SK-N-SH (cell line): ENCODE measurements at regions not wholly inside any gene's neighbourhood (a gene's known extent, or its start where the extent isn't known, plus 50 kb on each side); places are given as distances from the start of the nearest gene placed in this dataset.

Experiments used
- CTCF ChIA-PET: fragments of 300-600, 350-600 bp; formaldehyde crosslinking; extraction: SDS; loops from one replicate; lab custom pipeline; 2021; lab: Yijun Ruan, JAX
- POLR2A ChIA-PET: fragments of 350-600 bp; sonication (Branson Sonifier 250); formaldehyde crosslinking; extraction: SDS; loops from one replicate; lab custom pipeline; 2020; ENCODE audit warnings: antibody characterized with exemption, inconsistent platforms; lab: Yijun Ruan, JAX
- DNase-seq: peaks from one replicate; pipeline ENCODE4 v3.0.0; 2012
- H2AFZ ChIP-seq: fragments of 200-600 bp; sonication (generic); 2 replicates; pipeline ENCODE4 v1.8.1; 2016; ENCODE audit warnings: antibody characterized with exemption, mild to moderate bottlenecking, low read depth
- H3F3A ChIP-seq: fragments of 200-600 bp; sonication (generic); replicated peaks from 2 replicates; pipeline ENCODE3; 2016; ENCODE audit warnings: antibody characterized with exemption, mild to moderate bottlenecking; ENCODE audit not compliant: insufficient read depth
- H3K27ac ChIP-seq, 2 experiments: fragments of 200-500 bp in 1 of 2; fragments of 200-600 bp in 1 of 2; sonication (Bioruptor generic) in 1 of 2; sonication (generic), shearing (Covaris generic) in 1 of 2; 2 replicates each; pipeline versions ENCODE4 v1.5.1 to v1.6.1; 2014 to 2016; ENCODE audit warnings: low read depth in 2 of 2, inconsistent platforms in 1 of 2, low read length in 1 of 2, mild to moderate bottlenecking in 1 of 2, mixed read lengths in 1 of 2
- H3K27me3 ChIP-seq: fragments of 200-600 bp; sonication (generic), shearing (Covaris generic); 2 replicates; pipeline ENCODE4 v1.6.1; 2016; ENCODE audit warnings: mixed run types; ENCODE audit not compliant: insufficient read depth
- H3K36me3 ChIP-seq, 2 experiments: fragments of 200-500 bp in 1 of 2; fragments of 200-600 bp in 1 of 2; sonication (Bioruptor generic) in 1 of 2; sonication (generic) in 1 of 2; replicated peaks in 1 of 2; 2 replicates each; pipeline versions ENCODE3 to v1.5.1; 2014 to 2016; ENCODE audit warnings: low read length in 1 of 2, mild to moderate bottlenecking in 1 of 2; ENCODE audit not compliant: insufficient read depth in 2 of 2, control insufficient read depth in 1 of 2
- H3K4me1 ChIP-seq, 2 experiments: fragments of 200-500 bp in 1 of 2; fragments of 200-600 bp in 1 of 2; sonication (Bioruptor generic) in 1 of 2; sonication (generic), shearing (Covaris generic) in 1 of 2; 2 replicates each; pipeline versions ENCODE4 v1.5.1 to v1.6.1; 2014 to 2016; ENCODE audit warnings: low read depth in 1 of 2, low read length in 1 of 2, mixed run types in 1 of 2; ENCODE audit not compliant: insufficient read depth in 2 of 2, control insufficient read depth in 1 of 2
- H3K4me2 ChIP-seq: fragments of 200-600 bp; sonication (generic), shearing (Covaris generic); 2 replicates; pipeline ENCODE4 v1.6.1; 2017; ENCODE audit warnings: mixed run types
- H3K4me3 ChIP-seq, 2 experiments: fragments of 200-500 bp in 1 of 2; fragments of 200-600 bp in 1 of 2; sonication (Bioruptor generic) in 1 of 2; sonication (generic), shearing (Covaris generic) in 1 of 2; 2 replicates each; pipeline versions ENCODE4 v1.5.1 to v1.8.1; 2014 to 2016; ENCODE audit warnings: low read depth in 2 of 2, inconsistent platforms in 1 of 2, low read length in 1 of 2, mild to moderate bottlenecking in 1 of 2, mixed read lengths in 1 of 2, moderate library complexity in 1 of 2
- H3K79me2 ChIP-seq: fragments of 200-600 bp; sonication (generic); 2 replicates; pipeline ENCODE4 v1.8.1; 2017; ENCODE audit warnings: mild to moderate bottlenecking; ENCODE audit not compliant: insufficient read depth
- H3K9ac ChIP-seq: fragments of 200-600 bp; sonication (generic); 2 replicates; pipeline ENCODE4 v1.6.1; 2017; ENCODE audit warnings: mixed run types
- H3K9me2 ChIP-seq: fragments of 200-600 bp; sonication (generic); 2 replicates; pipeline ENCODE4 v1.6.1; 2017; ENCODE audit warnings: mixed run types
- H3K9me3 ChIP-seq: fragments of 200-600 bp; sonication (generic); 2 replicates; pipeline ENCODE4 v1.6.1; 2017; ENCODE audit warnings: mixed run types, mild to moderate bottlenecking, moderate library complexity
- H4K20me1 ChIP-seq: fragments of 200-600 bp; sonication (generic); 2 replicates; pipeline ENCODE4 v1.6.1; 2017; ENCODE audit warnings: mild to moderate bottlenecking, mixed run types; ENCODE audit not compliant: insufficient read depth
- CHD2 ChIP-seq: fragments of 150-350 bp; IDR thresholded peaks from 2 replicates; pipeline ENCODE4 v1.6.1; 2018; ENCODE audit warnings: low read length; ENCODE audit not compliant: partially characterized antibody
- ELF1 ChIP-seq: IDR thresholded peaks from 2 replicates; pipeline ENCODE4 v1.4.0; 2012
- FOSL2 ChIP-seq: IDR thresholded peaks from 2 replicates; pipeline ENCODE4 v1.4.0; 2012; ENCODE audit warnings: low read depth, mild to moderate bottlenecking, moderate library complexity, borderline replicate concordance
- GATA2 ChIP-seq: sonication (generic); formaldehyde crosslinking; IDR thresholded peaks from 2 replicates; pipeline ENCODE4 v1.5.0; 2020; ENCODE audit warnings: mild to moderate bottlenecking, missing genetic modification reagents
- MEF2A ChIP-seq: IDR thresholded peaks from 2 replicates; pipeline ENCODE4 v1.4.0; 2012; ENCODE audit warnings: low read depth, borderline replicate concordance
- MXI1 ChIP-seq: IDR thresholded peaks from 2 replicates; pipeline ENCODE4 v1.6.1; 2012; ENCODE audit warnings: mild to moderate bottlenecking, low read depth, low read length, improper control_type of control experiment
- NRF1 ChIP-seq: IDR thresholded peaks from 2 replicates; pipeline ENCODE4 v1.6.1; 2012; ENCODE audit warnings: low read depth, mild to moderate bottlenecking, low read length
- POLR2AphosphoS5 ChIP-seq: IDR thresholded peaks from 2 replicates; pipeline ENCODE4 v1.6.1; 2012; ENCODE audit warnings: low read depth, low read length
- RAD21 ChIP-seq: IDR thresholded peaks from 2 replicates; pipeline ENCODE4 v1.6.1; 2012; ENCODE audit warnings: mild to moderate bottlenecking, low read length
- RCOR1 ChIP-seq: fragments of 150-350 bp; IDR thresholded peaks from 2 replicates; pipeline ENCODE4 v1.6.1; 2017; ENCODE audit warnings: antibody characterized with exemption, low read length
- RXRA ChIP-seq: IDR thresholded peaks from 2 replicates; pipeline ENCODE4 v1.4.0; 2012; ENCODE audit warnings: low read depth, mild to moderate bottlenecking, borderline replicate concordance
- SIN3A ChIP-seq: IDR thresholded peaks from 2 replicates; pipeline ENCODE4 v1.6.1; 2012; ENCODE audit warnings: low read depth, mild to moderate bottlenecking, low read length, moderate library complexity, borderline replicate concordance
- YY1 ChIP-seq: IDR thresholded peaks from 2 replicates; pipeline ENCODE4 v1.4.0; 2012; ENCODE audit warnings: low read depth, mild to moderate bottlenecking
- WGBS: methylation state at CpG from one replicate; pipeline ENCODE4 v1.1.6; 2017; ENCODE audit warnings: low lambda C conversion rate; 5-methylcytosine and 5-hydroxymethylcytosine counted together
- TF ChIP-seq, protein P1 (sequence below): fragments of 150-350 bp; IDR thresholded peaks from 2 replicates; pipeline ENCODE4 v1.6.1; 2017; ENCODE audit warnings: antibody characterized with exemption, low read length, low read depth, borderline replicate concordance
- TF ChIP-seq, protein P2 (sequence below): fragments of 200-600 bp; sonication (generic); IDR thresholded peaks from 2 replicates; pipeline ENCODE4 v1.6.1; 2017; ENCODE audit warnings: antibody characterized with exemption, mild to moderate bottlenecking, moderate library complexity
- TF ChIP-seq, protein P3 (sequence below): IDR thresholded peaks from 2 replicates; pipeline ENCODE4 v1.6.1; 2012; ENCODE audit warnings: mild to moderate bottlenecking, low read depth, low read length, moderate library complexity
- TF ChIP-seq, protein P4 (sequence below): IDR thresholded peaks from 2 replicates; pipeline ENCODE4 v1.4.0; 2012; ENCODE audit warnings: low read depth, borderline replicate concordance
- TF ChIP-seq, protein P5 (sequence below): IDR thresholded peaks from 2 replicates; pipeline ENCODE4; 2012

DNA sequence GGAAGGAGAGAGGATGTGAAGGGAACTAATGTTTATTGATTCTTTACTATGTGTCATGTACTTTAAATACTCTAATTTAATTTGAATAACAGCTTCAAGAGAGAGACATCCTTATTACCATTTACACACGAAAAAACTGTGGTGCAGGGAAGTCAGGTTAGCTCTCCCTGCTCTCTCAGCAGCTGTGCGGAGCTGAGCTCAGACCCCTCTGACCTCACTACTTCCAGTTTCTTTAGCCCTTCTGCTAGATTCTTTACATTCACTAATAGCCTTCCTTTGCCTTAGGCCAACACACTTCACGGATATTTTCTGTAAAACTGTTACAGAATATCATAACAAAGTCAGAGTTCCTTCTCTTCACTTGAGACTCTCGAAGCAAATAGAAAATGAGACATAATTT, 131.3 kb upstream of the ARRDC3 start:
- H3K9ac ChIP-seq, result no peak overlapping the region
- H3K4me2 ChIP-seq, result no peak overlapping the region
- ChIA-PET CTCF (interaction anchor here (1.0 to 1.1 kb wide), 2 partner anchors 13 to 127 kb away, joined by 3 read pairs; no protein-coding TSS in a partner anchor), POLR2A (no interaction called here)
- no peaks in the 10 kb centered on the region for H4K20me1 ChIP-seq
- H3K27me3 ChIP-seq, result no peaks in the 10 kb centered on the region
- no peak overlapping the region for H3K4me3 ChIP-seq
- 58% methylated on average over 4 of the region's 4 CpGs for WGBS
- no peaks in the 10 kb centered on the region for H3F3A ChIP-seq
- H3K79me2 ChIP-seq, result no peaks in the 10 kb centered on the region
- no peaks in the 10 kb centered on the region for H3K9me2 ChIP-seq
- no peaks in the 10 kb centered on the region for H3K9me3 ChIP-seq
- no peak overlapping the region for H2AFZ ChIP-seq
- no peak for DNase-seq
- H3K4me1 ChIP-seq, result no peaks in the 10 kb centered on the region; a peak in 1 of 4 replicates
- H3K27ac ChIP-seq, result no peak overlapping the region
- TF ChIP-seq, protein P1, sequence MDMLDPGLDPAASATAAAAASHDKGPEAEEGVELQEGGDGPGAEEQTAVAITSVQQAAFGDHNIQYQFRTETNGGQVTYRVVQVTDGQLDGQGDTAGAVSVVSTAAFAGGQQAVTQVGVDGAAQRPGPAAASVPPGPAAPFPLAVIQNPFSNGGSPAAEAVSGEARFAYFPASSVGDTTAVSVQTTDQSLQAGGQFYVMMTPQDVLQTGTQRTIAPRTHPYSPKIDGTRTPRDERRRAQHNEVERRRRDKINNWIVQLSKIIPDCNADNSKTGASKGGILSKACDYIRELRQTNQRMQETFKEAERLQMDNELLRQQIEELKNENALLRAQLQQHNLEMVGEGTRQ, result no peak
- no peak for TF ChIP-seq CHD2
- no peak for TF ChIP-seq FOSL2
- no peak for TF ChIP-seq POLR2AphosphoS5
- TF ChIP-seq, protein P2, sequence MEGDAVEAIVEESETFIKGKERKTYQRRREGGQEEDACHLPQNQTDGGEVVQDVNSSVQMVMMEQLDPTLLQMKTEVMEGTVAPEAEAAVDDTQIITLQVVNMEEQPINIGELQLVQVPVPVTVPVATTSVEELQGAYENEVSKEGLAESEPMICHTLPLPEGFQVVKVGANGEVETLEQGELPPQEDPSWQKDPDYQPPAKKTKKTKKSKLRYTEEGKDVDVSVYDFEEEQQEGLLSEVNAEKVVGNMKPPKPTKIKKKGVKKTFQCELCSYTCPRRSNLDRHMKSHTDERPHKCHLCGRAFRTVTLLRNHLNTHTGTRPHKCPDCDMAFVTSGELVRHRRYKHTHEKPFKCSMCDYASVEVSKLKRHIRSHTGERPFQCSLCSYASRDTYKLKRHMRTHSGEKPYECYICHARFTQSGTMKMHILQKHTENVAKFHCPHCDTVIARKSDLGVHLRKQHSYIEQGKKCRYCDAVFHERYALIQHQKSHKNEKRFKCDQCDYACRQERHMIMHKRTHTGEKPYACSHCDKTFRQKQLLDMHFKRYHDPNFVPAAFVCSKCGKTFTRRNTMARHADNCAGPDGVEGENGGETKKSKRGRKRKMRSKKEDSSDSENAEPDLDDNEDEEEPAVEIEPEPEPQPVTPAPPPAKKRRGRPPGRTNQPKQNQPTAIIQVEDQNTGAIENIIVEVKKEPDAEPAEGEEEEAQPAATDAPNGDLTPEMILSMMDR, result no peak
- TF ChIP-seq RXRA, result no peak
- TF ChIP-seq GATA2 (CRISPR knock-in tag), result no peak
- no peak for TF ChIP-seq YY1
- TF ChIP-seq MXI1, result no peak
- no peak for TF ChIP-seq RAD21
- TF ChIP-seq, protein P3, sequence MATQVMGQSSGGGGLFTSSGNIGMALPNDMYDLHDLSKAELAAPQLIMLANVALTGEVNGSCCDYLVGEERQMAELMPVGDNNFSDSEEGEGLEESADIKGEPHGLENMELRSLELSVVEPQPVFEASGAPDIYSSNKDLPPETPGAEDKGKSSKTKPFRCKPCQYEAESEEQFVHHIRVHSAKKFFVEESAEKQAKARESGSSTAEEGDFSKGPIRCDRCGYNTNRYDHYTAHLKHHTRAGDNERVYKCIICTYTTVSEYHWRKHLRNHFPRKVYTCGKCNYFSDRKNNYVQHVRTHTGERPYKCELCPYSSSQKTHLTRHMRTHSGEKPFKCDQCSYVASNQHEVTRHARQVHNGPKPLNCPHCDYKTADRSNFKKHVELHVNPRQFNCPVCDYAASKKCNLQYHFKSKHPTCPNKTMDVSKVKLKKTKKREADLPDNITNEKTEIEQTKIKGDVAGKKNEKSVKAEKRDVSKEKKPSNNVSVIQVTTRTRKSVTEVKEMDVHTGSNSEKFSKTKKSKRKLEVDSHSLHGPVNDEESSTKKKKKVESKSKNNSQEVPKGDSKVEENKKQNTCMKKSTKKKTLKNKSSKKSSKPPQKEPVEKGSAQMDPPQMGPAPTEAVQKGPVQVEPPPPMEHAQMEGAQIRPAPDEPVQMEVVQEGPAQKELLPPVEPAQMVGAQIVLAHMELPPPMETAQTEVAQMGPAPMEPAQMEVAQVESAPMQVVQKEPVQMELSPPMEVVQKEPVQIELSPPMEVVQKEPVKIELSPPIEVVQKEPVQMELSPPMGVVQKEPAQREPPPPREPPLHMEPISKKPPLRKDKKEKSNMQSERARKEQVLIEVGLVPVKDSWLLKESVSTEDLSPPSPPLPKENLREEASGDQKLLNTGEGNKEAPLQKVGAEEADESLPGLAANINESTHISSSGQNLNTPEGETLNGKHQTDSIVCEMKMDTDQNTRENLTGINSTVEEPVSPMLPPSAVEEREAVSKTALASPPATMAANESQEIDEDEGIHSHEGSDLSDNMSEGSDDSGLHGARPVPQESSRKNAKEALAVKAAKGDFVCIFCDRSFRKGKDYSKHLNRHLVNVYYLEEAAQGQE, result no peak
- TF ChIP-seq NRF1, result no peak
- no peak for TF ChIP-seq RCOR1
- TF ChIP-seq, protein P4, sequence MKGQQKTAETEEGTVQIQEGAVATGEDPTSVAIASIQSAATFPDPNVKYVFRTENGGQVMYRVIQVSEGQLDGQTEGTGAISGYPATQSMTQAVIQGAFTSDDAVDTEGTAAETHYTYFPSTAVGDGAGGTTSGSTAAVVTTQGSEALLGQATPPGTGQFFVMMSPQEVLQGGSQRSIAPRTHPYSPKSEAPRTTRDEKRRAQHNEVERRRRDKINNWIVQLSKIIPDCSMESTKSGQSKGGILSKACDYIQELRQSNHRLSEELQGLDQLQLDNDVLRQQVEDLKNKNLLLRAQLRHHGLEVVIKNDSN, result no peak
- TF ChIP-seq, protein P5, sequence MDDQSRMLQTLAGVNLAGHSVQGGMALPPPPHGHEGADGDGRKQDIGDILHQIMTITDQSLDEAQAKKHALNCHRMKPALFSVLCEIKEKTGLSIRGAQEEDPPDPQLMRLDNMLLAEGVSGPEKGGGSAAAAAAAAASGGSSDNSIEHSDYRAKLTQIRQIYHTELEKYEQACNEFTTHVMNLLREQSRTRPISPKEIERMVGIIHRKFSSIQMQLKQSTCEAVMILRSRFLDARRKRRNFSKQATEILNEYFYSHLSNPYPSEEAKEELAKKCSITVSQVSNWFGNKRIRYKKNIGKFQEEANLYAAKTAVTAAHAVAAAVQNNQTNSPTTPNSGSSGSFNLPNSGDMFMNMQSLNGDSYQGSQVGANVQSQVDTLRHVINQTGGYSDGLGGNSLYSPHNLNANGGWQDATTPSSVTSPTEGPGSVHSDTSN, result no peak
- no peak for TF ChIP-seq ELF1
- no peak for TF ChIP-seq SIN3A
- no peak for TF ChIP-seq MEF2A
- no peaks in the 10 kb centered on the region for H3K36me3 ChIP-seq
